ENCODE measurements at regions not wholly inside any gene's neighbourhood (a gene's known extent, or its start where the extent isn't known, plus 50 kb on each side); places are given as distances from the start of the nearest gene placed in this dataset.

DNA sequence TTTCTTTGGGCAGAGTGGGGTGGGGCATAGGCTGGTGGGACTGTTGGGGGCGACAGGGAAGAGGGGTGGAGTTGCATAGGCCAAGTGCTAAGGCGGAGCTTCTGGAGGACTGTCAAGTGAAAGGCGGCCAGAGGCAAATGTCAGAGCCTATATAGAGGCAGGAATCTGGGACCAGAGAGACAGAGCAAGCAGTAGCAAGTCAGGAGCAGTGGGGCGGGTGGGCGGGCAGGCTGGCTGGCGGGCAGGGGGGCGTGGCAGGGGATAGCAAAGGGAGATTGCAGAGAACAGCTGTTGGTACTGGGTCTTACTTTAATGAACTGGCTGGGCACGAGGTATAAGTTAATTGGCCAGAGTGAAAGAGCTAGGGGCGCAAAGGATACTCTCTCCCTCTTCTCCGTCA, 89.8 kb downstream of the RTL9 start:
- no peak for TF ChIP-seq GABPA (IDR thresholded peaks at IDR 0.05 in 1 of 2, conservative IDR thresholded peaks at IDR 0.05 in 1 of 2)
- no peak for TF ChIP-seq CTCF (IDR thresholded peaks at IDR 0.05; ENCODE audit: low read depth, low read length, missing input control)
- no peak for TF ChIP-seq MAX (IDR thresholded peaks at IDR 0.05)
- TF ChIP-seq JUND (IDR thresholded peaks at IDR 0.05), result no peak
- no peak for TF ChIP-seq REST (IDR thresholded peaks at IDR 0.05)
- TF ChIP-seq TAF1 (conservative IDR thresholded peaks at IDR 0.05), result no peak
- no peak for TF ChIP-seq YY1 (IDR thresholded peaks at IDR 0.05)
- no peak for TF ChIP-seq RXRA (IDR thresholded peaks at IDR 0.05)
- TF ChIP-seq SP1 (IDR thresholded peaks at IDR 0.05), result no peak
